Tibial nerve (tissue), 4 donors: ENCODE measurements at regions not wholly inside any gene's neighbourhood (a gene's known extent, or its start where the extent isn't known, plus 50 kb on each side); places are given as distances from the start of the nearest gene placed in this dataset.

ENCODE experiments used
- DNase-seq, 2 donors: peaks; one replicate each; pipeline ENCODE4 v3.0.0-alpha.2; 2019; ENCODE audit warnings: low spot score in 2 of 2
- H3K27ac ChIP-seq, 4 donors: fragments of 200-600 bp; sonication (generic) in 3 of 4; one replicate each; pipeline ENCODE4 v1.5.1; 2017 to 2019; ENCODE audit warnings: mild to moderate bottlenecking in 1 of 4
- H3K27me3 ChIP-seq, 2 donors: fragments of 200-600 bp; sonication (generic) in 1 of 2; one replicate each; pipeline versions ENCODE4 v1.5.1 to v1.6.0; 2017 to 2019
- H3K36me3 ChIP-seq, 3 donors: fragments of 200-600 bp; sonication (generic); one replicate each; pipeline ENCODE4 v1.5.1; 2018 to 2019
- H3K4me1 ChIP-seq, 4 donors: fragments of 200-600 bp; sonication (generic) in 3 of 4; one replicate each; pipeline ENCODE4 v1.5.1; 2017 to 2019
- H3K4me3 ChIP-seq, 4 donors: fragments of 200-600 bp; sonication (generic) in 3 of 4; one replicate each; pipeline ENCODE4 v1.5.1; 2017 to 2019; ENCODE audit warnings: mild to moderate bottlenecking in 1 of 4, moderate library complexity in 1 of 4
- H3K9me3 ChIP-seq, 4 donors: fragments of 200-600 bp; sonication (generic) in 3 of 4; one replicate each; pipeline ENCODE4 v1.5.1; 2017 to 2019
- EP300 ChIP-seq, 2 donors: sonication (generic); formaldehyde crosslinking; IDR thresholded peaks; one replicate each; pipeline ENCODE4 v1.6.1; 2017; ENCODE audit warnings: antibody characterized with exemption in 2 of 2, mild to moderate bottlenecking in 1 of 2
- POLR2A ChIP-seq, 2 donors: fragments of 450-650 bp; IDR thresholded peaks; one replicate each; pipeline ENCODE4 v1.6.1; 2017; ENCODE audit warnings: antibody characterized with exemption in 2 of 2, mild to moderate bottlenecking in 2 of 2, moderate library complexity in 2 of 2
- WGBS, 2 donors: methylation state at CpG; one replicate each; pipeline ENCODE4 v1.1.5; 2018; 5-methylcytosine and 5-hydroxymethylcytosine counted together
- TF ChIP-seq, protein P1 (sequence below), 5 experiments: fragments of 200-600 bp in 3 of 5; fragments of 450-650 bp in 2 of 5; sonication (generic) in 3 of 5; IDR thresholded peaks; one replicate each; pipeline ENCODE4 v1.5.1; 2016 to 2019; ENCODE audit warnings: antibody characterized with exemption in 5 of 5, mild to moderate bottlenecking in 3 of 5, moderate library complexity in 2 of 5

DNA sequence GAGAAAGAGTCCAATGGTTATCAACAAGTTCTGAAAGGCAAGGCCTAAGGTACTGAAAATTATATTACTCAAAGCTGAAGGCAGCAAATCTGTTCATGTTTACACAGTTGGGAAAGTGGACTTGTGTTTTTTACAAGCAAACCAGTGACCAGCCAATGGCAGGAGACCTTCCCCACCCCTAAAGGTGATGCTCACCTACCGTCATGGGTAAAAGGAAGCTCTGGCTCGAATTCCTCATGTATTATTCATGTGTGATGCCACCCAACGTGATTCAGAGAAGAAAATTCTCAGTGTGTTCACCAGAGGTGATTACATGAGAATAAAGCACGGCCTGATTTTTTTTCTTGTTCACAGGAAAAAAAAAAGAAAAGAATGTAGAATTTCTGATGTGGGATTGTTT is 1161.2 kb upstream of the SEL1L start:
- TF ChIP-seq, protein P1, sequence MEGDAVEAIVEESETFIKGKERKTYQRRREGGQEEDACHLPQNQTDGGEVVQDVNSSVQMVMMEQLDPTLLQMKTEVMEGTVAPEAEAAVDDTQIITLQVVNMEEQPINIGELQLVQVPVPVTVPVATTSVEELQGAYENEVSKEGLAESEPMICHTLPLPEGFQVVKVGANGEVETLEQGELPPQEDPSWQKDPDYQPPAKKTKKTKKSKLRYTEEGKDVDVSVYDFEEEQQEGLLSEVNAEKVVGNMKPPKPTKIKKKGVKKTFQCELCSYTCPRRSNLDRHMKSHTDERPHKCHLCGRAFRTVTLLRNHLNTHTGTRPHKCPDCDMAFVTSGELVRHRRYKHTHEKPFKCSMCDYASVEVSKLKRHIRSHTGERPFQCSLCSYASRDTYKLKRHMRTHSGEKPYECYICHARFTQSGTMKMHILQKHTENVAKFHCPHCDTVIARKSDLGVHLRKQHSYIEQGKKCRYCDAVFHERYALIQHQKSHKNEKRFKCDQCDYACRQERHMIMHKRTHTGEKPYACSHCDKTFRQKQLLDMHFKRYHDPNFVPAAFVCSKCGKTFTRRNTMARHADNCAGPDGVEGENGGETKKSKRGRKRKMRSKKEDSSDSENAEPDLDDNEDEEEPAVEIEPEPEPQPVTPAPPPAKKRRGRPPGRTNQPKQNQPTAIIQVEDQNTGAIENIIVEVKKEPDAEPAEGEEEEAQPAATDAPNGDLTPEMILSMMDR (IDR thresholded peaks at IDR 0.05) = no peak
- no peak for TF ChIP-seq EP300 (IDR thresholded peaks at IDR 0.05)
- TF ChIP-seq POLR2A (IDR thresholded peaks at IDR 0.05) = no peak
- no peak overlapping the region for H3K4me3 ChIP-seq
- no peaks in the 10 kb centered on the region for H3K36me3 ChIP-seq
- no peaks in the 10 kb centered on the region for H3K27me3 ChIP-seq
- DNase-seq = no peak
- no peak overlapping the region for H3K27ac ChIP-seq
- peaks cover 0 to 5% (median 0%) of the 10 kb centered on the region in 4 donors for H3K9me3 ChIP-seq
- no peaks in the 10 kb centered on the region for H3K4me1 ChIP-seq
- WGBS, 2 donors = 85 to 88% methylated on average over 4 of the region's 4 CpGs

DNA sequence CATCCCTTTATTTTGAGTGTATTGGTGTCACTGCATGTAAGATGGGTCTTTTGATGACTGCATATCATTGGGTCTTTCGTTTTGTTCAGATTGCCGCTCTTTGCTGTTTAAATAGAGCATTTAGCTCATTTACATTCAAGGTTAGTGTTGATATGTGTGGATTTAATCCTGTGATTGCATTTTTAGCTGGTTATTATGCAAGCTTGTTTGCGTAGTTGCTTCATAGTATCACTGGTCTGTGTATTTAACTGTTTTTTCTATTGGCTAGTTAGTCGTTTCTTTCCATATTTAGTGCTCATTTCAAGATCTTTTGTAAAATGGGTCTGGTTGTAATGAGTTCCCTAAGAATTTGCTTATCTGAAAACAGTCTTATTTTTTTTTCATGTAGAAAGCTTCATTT is 1170.6 kb upstream of the SEL1L start:
- no peak overlapping the region for H3K27ac ChIP-seq
- TF ChIP-seq, protein P1 (IDR thresholded peaks at IDR 0.05) = no peak
- TF ChIP-seq EP300 (IDR thresholded peaks at IDR 0.05) (no peak), POLR2A (IDR thresholded peaks at IDR 0.05) (no peak)
- WGBS, 2 donors = 63 to 69% methylated on average over 4 of the region's 4 CpGs
- H3K36me3 ChIP-seq = no peaks in the 10 kb centered on the region
- H3K27me3 ChIP-seq = no peaks in the 10 kb centered on the region
- DNase-seq = no peak
- H3K4me3 ChIP-seq = no peak overlapping the region
- H3K9me3 ChIP-seq = peaks cover 0 to 20% (median 1%) of the 10 kb centered on the region in 4 donors
- no peaks in the 10 kb centered on the region for H3K4me1 ChIP-seq

DNA sequence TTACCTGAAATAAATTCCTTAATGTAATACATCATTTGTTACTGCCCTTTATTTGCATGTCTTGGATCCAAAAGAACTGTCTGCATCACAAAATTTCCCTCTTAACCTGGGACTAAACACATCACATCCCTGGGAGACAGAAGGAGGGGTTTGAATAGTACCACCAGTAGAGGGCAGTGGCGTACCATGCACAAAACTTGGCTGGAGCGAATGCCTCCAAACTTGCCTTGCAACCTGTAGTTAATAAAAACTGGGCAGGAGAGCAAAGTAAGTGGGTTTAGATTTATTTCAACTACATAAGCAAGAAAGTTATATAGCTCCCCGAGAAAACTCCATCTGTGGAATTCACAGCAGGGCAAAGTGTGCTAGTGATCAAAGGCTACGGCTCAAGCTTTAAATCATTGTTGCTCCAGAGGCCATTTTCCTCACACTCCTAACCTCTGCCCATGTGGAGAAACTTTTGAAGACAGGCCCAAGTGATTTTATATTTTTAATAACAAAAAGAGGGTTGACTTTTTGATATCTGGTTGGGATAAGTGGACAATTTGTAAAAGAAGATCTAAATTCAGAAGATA is 1176.7 kb upstream of the SEL1L start:
- DNase-seq = peak in 1 of 2 donors; percentile 27
- TF ChIP-seq POLR2A (IDR thresholded peaks at IDR 0.05) = no peak
- TF ChIP-seq, protein P1 (IDR thresholded peaks at IDR 0.05) = peak in 3 of 5 experiments; percentile 40 to 50 (median 40)
- no peaks in the 10 kb centered on the region for H3K27me3 ChIP-seq
- 38 to 48% methylated on average over 4 of the region's 4 CpGs for WGBS, 2 donors
- H3K9me3 ChIP-seq = peaks cover 0 to 9% (median 0%) of the 10 kb centered on the region in 4 donors
- H3K4me3 ChIP-seq = no peak overlapping the region
- no peaks in the 10 kb centered on the region for H3K36me3 ChIP-seq
- no peaks in the 10 kb centered on the region for H3K4me1 ChIP-seq
- no peak overlapping the region for H3K27ac ChIP-seq

DNA sequence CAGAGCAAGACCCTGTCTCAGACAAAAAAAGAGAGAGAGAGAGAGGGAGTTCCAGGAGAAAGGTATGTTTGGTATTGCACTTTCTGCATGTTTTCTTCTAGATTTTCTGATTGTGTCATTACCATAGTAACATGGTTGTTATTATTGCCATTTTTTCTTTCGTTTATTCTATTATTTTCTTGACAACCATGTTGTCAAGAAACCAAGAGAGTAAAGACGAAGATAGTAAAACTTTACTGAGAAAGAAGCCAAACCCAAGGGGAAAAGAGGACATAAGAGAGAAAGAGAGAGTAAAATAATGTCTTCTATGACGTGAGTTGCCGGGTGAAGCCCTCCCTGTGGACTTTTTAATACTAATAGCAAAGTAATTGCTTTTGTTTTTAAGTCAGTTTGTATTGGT is 1186.0 kb upstream of the SEL1L start:
- Histone ChIP-seq H3K27ac (no peak overlapping the region), H3K4me1 (peaks cover 0 to 8% (median 0%) of the 10 kb centered on the region in 4 donors), H3K4me3 (no peak overlapping the region), H3K36me3 (no peaks in the 10 kb centered on the region), H3K9me3 (no peaks in the 10 kb centered on the region), H3K27me3 (no peaks in the 10 kb centered on the region)
- no peak for DNase-seq
- TF ChIP-seq EP300 (IDR thresholded peaks at IDR 0.05) (no peak), POLR2A (IDR thresholded peaks at IDR 0.05) (no peak)
- TF ChIP-seq, protein P1 (IDR thresholded peaks at IDR 0.05) = no peak
- WGBS, 2 donors = 52 to 55% methylated on average over 4 of the region's 4 CpGs

DNA sequence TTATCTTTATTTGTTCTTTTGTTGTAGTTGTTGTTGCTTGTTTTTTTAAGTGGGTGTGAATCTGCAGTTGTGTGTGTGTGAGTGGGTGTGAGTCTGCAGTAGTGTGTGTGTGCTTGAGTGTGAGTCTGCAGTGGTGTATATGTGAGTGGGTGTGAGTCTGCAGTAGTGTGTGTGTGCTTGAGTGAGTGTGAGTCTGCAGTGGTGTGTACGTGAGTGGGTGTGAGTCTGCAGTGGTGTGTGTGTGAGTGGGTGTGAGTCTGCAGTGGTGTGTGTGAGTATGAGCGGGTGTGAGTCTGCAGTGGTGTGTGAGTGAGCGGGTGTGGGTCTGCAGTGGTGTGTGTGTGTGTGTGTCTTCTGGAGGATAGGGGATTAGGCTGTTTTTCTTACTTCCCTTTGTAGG is 1186.8 kb upstream of the SEL1L start:
- TF ChIP-seq EP300 (IDR thresholded peaks at IDR 0.05) = no peak
- no peak for DNase-seq
- peak overlapping the region in 1 of 4 donors; percentile 23 for H3K27ac ChIP-seq
- no peak overlapping the region for H3K4me3 ChIP-seq
- no peaks in the 10 kb centered on the region for H3K27me3 ChIP-seq
- H3K36me3 ChIP-seq = no peaks in the 10 kb centered on the region
- H3K4me1 ChIP-seq = peaks cover 0 to 11% (median 0%) of the 10 kb centered on the region in 4 donors
- no peaks in the 10 kb centered on the region for H3K9me3 ChIP-seq
- WGBS, 2 donors = 87 to 88% methylated on average over 3 of the region's 3 CpGs
